ENCODE measurements at regions not wholly inside any gene's neighbourhood (a gene's known extent, or its start where the extent isn't known, plus 50 kb on each side); places are given as distances from the start of the nearest gene placed in this dataset.

- ATAC-seq (ENCODE audit: poor library complexity) = no peak
- H3K4me3 Mint-ChIP-seq = no peak overlapping the region
Measured at GRCh38 chr2:219919506-219919905, 292.1 kb downstream of the SLC4A3 start.

GRCh38 chr2:219929835-219930234 lies 302.4 kb downstream of the SLC4A3 start:
- ChIA-PET POLR2A (no interaction called here), CTCF (no interaction called here)
- Mint-ChIP-seq H3K27ac (no peak overlapping the region), H3K9me3 (no peaks in the 10 kb centered on the region), H3K36me3 (ENCODE audit: low read depth) (no peaks in the 10 kb centered on the region), H3K4me3 (no peak overlapping the region), H3K27me3 (peaks cover 14% of the 10 kb centered on the region), H3K4me1 (ENCODE audit: low read depth) (no peaks in the 10 kb centered on the region)
- Histone ChIP-seq H3K36me3 (ENCODE audit: insufficient read depth, low read length) (no peaks in the 10 kb centered on the region), H3K27me3 (ENCODE audit: control insufficient read depth in 1 of 2, insufficient read depth in 2 of 2, low read length in 2 of 2) (peaks cover 0 to 2% of the 10 kb centered on the region in 2 experiments), H3K27ac (ENCODE audit: low read depth in 1 of 2, low read length in 2 of 2) (no peak overlapping the region), H3K4me1 (ENCODE audit: insufficient read depth, low read length) (no peaks in the 10 kb centered on the region), H3K4me3 (ENCODE audit: low read length) (no peak overlapping the region), H3K9me3 (ENCODE audit: control insufficient read depth in 1 of 2, insufficient read depth in 1 of 2, low read length in 2 of 2) (peaks cover 0 to 2% of the 10 kb centered on the region in 2 experiments)
- intact Hi-C loops (cut with DNase I, micrococcal nuclease) = no loop called here
- ATAC-seq (ENCODE audit: poor library complexity) = no peak
- no peak for TF ChIP-seq CTCF (IDR thresholded peaks at IDR 0.05)
- DNase-seq = no peak

More at GRCh38 chr2:219919506-219919905, 292.1 kb downstream of the SLC4A3 start:
- DNase-seq = no peak
- intact Hi-C loops (cut with DNase I, micrococcal nuclease) = no loop called here
- Mint-ChIP-seq H3K27me3 (peaks cover 4% of the 10 kb centered on the region), H3K27ac (no peak overlapping the region), H3K4me1 (ENCODE audit: low read depth) (no peaks in the 10 kb centered on the region), H3K36me3 (ENCODE audit: low read depth) (no peaks in the 10 kb centered on the region), H3K9me3 (no peaks in the 10 kb centered on the region)
- H3K4me3 ChIP-seq (ENCODE audit: low read length) = no peak overlapping the region
- H3K27ac ChIP-seq (ENCODE audit: low read depth in 1 of 2, low read length in 2 of 2) = no peak overlapping the region
- H3K36me3 ChIP-seq (ENCODE audit: insufficient read depth, low read length) = no peaks in the 10 kb centered on the region
- ChIA-PET POLR2A (no interaction called here), CTCF (no interaction called here)
- TF ChIP-seq CTCF (IDR thresholded peaks at IDR 0.05) = no peak
- H3K9me3 ChIP-seq (ENCODE audit: control insufficient read depth in 1 of 2, insufficient read depth in 1 of 2, low read length in 2 of 2) = no peaks in the 10 kb centered on the region
- peaks cover 0 to 2% of the 10 kb centered on the region in 2 experiments for H3K27me3 ChIP-seq (ENCODE audit: control insufficient read depth in 1 of 2, insufficient read depth in 2 of 2, low read length in 2 of 2)
- H3K4me1 ChIP-seq (ENCODE audit: insufficient read depth, low read length) = no peaks in the 10 kb centered on the region

GRCh38 chr2:219939647-219940046 lies 312.2 kb downstream of the SLC4A3 start:
- Mint-ChIP-seq H3K27me3 (peaks cover 7% of the 10 kb centered on the region), H3K4me3 (no peak overlapping the region), H3K36me3 (ENCODE audit: low read depth) (no peaks in the 10 kb centered on the region), H3K4me1 (ENCODE audit: low read depth) (no peaks in the 10 kb centered on the region), H3K9me3 (no peaks in the 10 kb centered on the region), H3K27ac (no peak overlapping the region)
- H3K36me3 ChIP-seq (ENCODE audit: insufficient read depth, low read length) = no peaks in the 10 kb centered on the region
- H3K4me1 ChIP-seq (ENCODE audit: insufficient read depth, low read length) = no peaks in the 10 kb centered on the region
- no peak overlapping the region for H3K27ac ChIP-seq (ENCODE audit: low read depth in 1 of 2, low read length in 2 of 2)
- POLR2A ChIA-PET = no interaction called here
- intact Hi-C loops (cut with DNase I, micrococcal nuclease) = no loop called here
- DNase-seq (no peak), ATAC-seq (ENCODE audit: poor library complexity) (no peak)
- CTCF ChIA-PET = no interaction called here
- H3K27me3 ChIP-seq (ENCODE audit: control insufficient read depth in 1 of 2, insufficient read depth in 2 of 2, low read length in 2 of 2) = no peaks in the 10 kb centered on the region
- TF ChIP-seq CTCF (IDR thresholded peaks at IDR 0.05) = no peak
- no peak overlapping the region for H3K4me3 ChIP-seq (ENCODE audit: low read length)
- H3K9me3 ChIP-seq (ENCODE audit: control insufficient read depth in 1 of 2, insufficient read depth in 1 of 2, low read length in 2 of 2) = no peaks in the 10 kb centered on the region
